Neural cell (in vitro differentiated cells): ENCODE measurements at regions not wholly inside any gene's neighbourhood (a gene's known extent, or its start where the extent isn't known, plus 50 kb on each side); places are given as distances from the start of the nearest gene placed in this dataset.

Experiments
- H2AFZ ChIP-seq: fragments of 200-600, 300-800 bp; sonication (generic), shearing (Covaris generic); 2 replicates; pipeline ENCODE4 v1.6.0; 2014; ENCODE audit warnings: low read depth, mild to moderate bottlenecking, antibody characterized with exemption, low read length, moderate library complexity
- H3F3A ChIP-seq: fragments of 200-600 bp; shearing (Covaris generic); 2 replicates; pipeline ENCODE4 v1.6.1; 2016; ENCODE audit warnings: mild to moderate bottlenecking, moderate library complexity, mixed read lengths, antibody characterized with exemption, low read length; ENCODE audit not compliant: insufficient read depth, poor library complexity, severe bottlenecking
- H3K27ac ChIP-seq: fragments of 200-600, 300-800 bp; sonication (generic), shearing (Covaris generic); 2 replicates; pipeline ENCODE4 v1.5.1; 2014; ENCODE audit warnings: mild to moderate bottlenecking, low read length, moderate library complexity
- H3K27me3 ChIP-seq: fragments of 300-800, 200-600 bp; sonication (generic), shearing (Covaris generic); 2 replicates; pipeline ENCODE4 v1.6.0; 2014; ENCODE audit warnings: mild to moderate bottlenecking, low read depth, low read length, moderate library complexity; ENCODE audit not compliant: insufficient read depth
- H3K36me3 ChIP-seq: fragments of 300-800, 200-600 bp; sonication (generic), shearing (Covaris generic); 2 replicates; pipeline ENCODE4 v1.5.1; 2014; ENCODE audit warnings: mild to moderate bottlenecking, antibody characterized with exemption, low read length, moderate library complexity; ENCODE audit not compliant: insufficient read depth
- H3K4me2 ChIP-seq: fragments of 300-800, 200-600 bp; sonication (generic), shearing (Covaris generic); 2 replicates; pipeline ENCODE4 v1.6.0; 2014; ENCODE audit warnings: mild to moderate bottlenecking, low read length
- H3K4me3 ChIP-seq: fragments of 300-800, 200-600 bp; sonication (generic), shearing (Covaris generic); 2 replicates; pipeline ENCODE4 v1.5.1; 2014; ENCODE audit warnings: mild to moderate bottlenecking, low read length, moderate library complexity
- H3K79me2 ChIP-seq: fragments of 200-600 bp; shearing (Covaris generic); replicated peaks from 2 replicates; pipeline ENCODE4 v1.6.0; 2014; ENCODE audit warnings: mild to moderate bottlenecking, low read length, moderate library complexity; ENCODE audit not compliant: insufficient read depth
- H3K9ac ChIP-seq: fragments of 300-800, 200-600 bp; sonication (generic), shearing (Covaris generic); 2 replicates; pipeline ENCODE4 v1.6.1; 2016; ENCODE audit warnings: mild to moderate bottlenecking, low read length, mixed read lengths
- H3K9me2 ChIP-seq: fragments of 200-600 bp; shearing (Covaris generic); 2 replicates; pipeline ENCODE4 v1.6.1; 2016; ENCODE audit warnings: mild to moderate bottlenecking, low read length, mixed read lengths; ENCODE audit not compliant: insufficient read depth
- H3K9me3 ChIP-seq: fragments of 200-600, 300-800 bp; sonication (generic), shearing (Covaris generic); 2 replicates; pipeline ENCODE4 v1.6.1; 2016; ENCODE audit warnings: mild to moderate bottlenecking, mixed run types, low read length, moderate library complexity, mixed read lengths
- H4K20me1 ChIP-seq: fragments of 200-600 bp; shearing (Covaris generic); 2 replicates; pipeline ENCODE4 v1.6.1; 2016; ENCODE audit warnings: mild to moderate bottlenecking, mixed run types; ENCODE audit not compliant: insufficient read depth
- CTCF ChIP-seq: fragments of 450-650 bp; IDR thresholded peaks from 2 replicates; pipeline ENCODE4 v1.5.1; 2014; ENCODE audit warnings: antibody characterized with exemption, mild to moderate bottlenecking, moderate library complexity; ENCODE audit not compliant: poor library complexity, severe bottlenecking
- EP300 ChIP-seq: fragments of 450-650 bp; conservative IDR thresholded peaks from 2 replicates; pipeline ENCODE4 v1.6.1; 2014; ENCODE audit warnings: antibody characterized with exemption, mild to moderate bottlenecking, moderate library complexity; ENCODE audit not compliant: poor library complexity, severe bottlenecking
- EZH2 ChIP-seq: fragments of 200-600, 300-800 bp; shearing (Covaris generic), sonication (generic); IDR thresholded peaks from 2 replicates; pipeline ENCODE4 v1.6.1; 2014; ENCODE audit warnings: antibody characterized with exemption, low read length, borderline replicate concordance, mild to moderate bottlenecking; ENCODE audit not compliant: insufficient read depth, poor library complexity, severe bottlenecking
- MXI1 ChIP-seq: fragments of 450-650 bp; conservative IDR thresholded peaks from 2 replicates; pipeline ENCODE4 v1.6.1; 2014; ENCODE audit warnings: antibody characterized with exemption, mild to moderate bottlenecking; ENCODE audit not compliant: poor library complexity, severe bottlenecking
- POLR2AphosphoS5 ChIP-seq: IDR thresholded peaks from 2 replicates; pipeline ENCODE4 v1.6.1; 2012
- RAD21 ChIP-seq: fragments of 450-650 bp; conservative IDR thresholded peaks from 2 replicates; pipeline ENCODE4 v1.6.1; 2014; ENCODE audit warnings: antibody characterized with exemption, mild to moderate bottlenecking, moderate library complexity
- REST ChIP-seq: IDR thresholded peaks from 2 replicates; pipeline ENCODE4 v1.6.1; 2012; ENCODE audit warnings: borderline replicate concordance
- SMC3 ChIP-seq: fragments of 450-650 bp; conservative IDR thresholded peaks from 2 replicates; pipeline ENCODE4 v1.6.1; 2014; ENCODE audit warnings: antibody characterized with exemption, mild to moderate bottlenecking, moderate library complexity; ENCODE audit not compliant: poor library complexity
- TAF1 ChIP-seq: IDR thresholded peaks from 2 replicates; pipeline ENCODE4 v1.6.1; 2012; ENCODE audit warnings: low read depth

- Histone ChIP-seq H3F3A (no peaks in the 10 kb centered on the region), H4K20me1 (no peaks in the 10 kb centered on the region), H2AFZ (no peak overlapping the region), H3K27ac (no peak overlapping the region), H3K9me3 (no peaks in the 10 kb centered on the region), H3K27me3 (no peaks in the 10 kb centered on the region), H3K9ac (no peak overlapping the region), H3K9me2 (no peaks in the 10 kb centered on the region), H3K4me2 (no peak overlapping the region), H3K36me3 (no peaks in the 10 kb centered on the region), H3K79me2 (no peaks in the 10 kb centered on the region), H3K4me3 (no peak overlapping the region)
- TF ChIP-seq SMC3: no peak
- no peak for TF ChIP-seq REST
- no peak for TF ChIP-seq MXI1
- no peak for TF ChIP-seq POLR2AphosphoS5
- TF ChIP-seq EP300: no peak
- no peak for TF ChIP-seq EZH2
- TF ChIP-seq TAF1: no peak
- no peak for TF ChIP-seq RAD21
- TF ChIP-seq CTCF: no peak
These were observed 410.7 kb upstream of the SULF2 start for GRCh38 chr20:48196001-48196400.

GRCh38 chr20:48195121-48195870 lies 410.0 kb upstream of the SULF2 start:
- no peak overlapping the region for H3K27ac ChIP-seq

More at GRCh38 chr20:48195121-48195870, 410.0 kb upstream of the SULF2 start:
- H3K79me2 ChIP-seq: no peaks in the 10 kb centered on the region
- no peak for TF ChIP-seq CTCF
- no peak for TF ChIP-seq EZH2
- TF ChIP-seq TAF1: no peak
- no peak for TF ChIP-seq EP300
- TF ChIP-seq MXI1: no peak
- H3K27me3 ChIP-seq: no peaks in the 10 kb centered on the region
- H3F3A ChIP-seq: no peaks in the 10 kb centered on the region
- H3K4me3 ChIP-seq: no peak overlapping the region
- H3K9me2 ChIP-seq: no peaks in the 10 kb centered on the region
- H2AFZ ChIP-seq: no peak overlapping the region
- no peak overlapping the region for H3K4me2 ChIP-seq
- H3K9ac ChIP-seq: no peak overlapping the region
- no peaks in the 10 kb centered on the region for H4K20me1 ChIP-seq
- no peaks in the 10 kb centered on the region for H3K36me3 ChIP-seq
- no peaks in the 10 kb centered on the region for H3K9me3 ChIP-seq
